HG03565 (cell line): ENCODE measurements at regions not wholly inside any gene's neighbourhood (a gene's known extent, or its start where the extent isn't known, plus 50 kb on each side); places are given as distances from the start of the nearest gene placed in this dataset.

Experiments used
- ATAC-seq: cut with Tn5 transposase; IDR thresholded peaks from one replicate; pipeline ENCODE4 v1.9.1; 2021; ENCODE audit warnings: mild to moderate bottlenecking, moderate library complexity; ENCODE audit not compliant: unreplicated experiment

DNA sequence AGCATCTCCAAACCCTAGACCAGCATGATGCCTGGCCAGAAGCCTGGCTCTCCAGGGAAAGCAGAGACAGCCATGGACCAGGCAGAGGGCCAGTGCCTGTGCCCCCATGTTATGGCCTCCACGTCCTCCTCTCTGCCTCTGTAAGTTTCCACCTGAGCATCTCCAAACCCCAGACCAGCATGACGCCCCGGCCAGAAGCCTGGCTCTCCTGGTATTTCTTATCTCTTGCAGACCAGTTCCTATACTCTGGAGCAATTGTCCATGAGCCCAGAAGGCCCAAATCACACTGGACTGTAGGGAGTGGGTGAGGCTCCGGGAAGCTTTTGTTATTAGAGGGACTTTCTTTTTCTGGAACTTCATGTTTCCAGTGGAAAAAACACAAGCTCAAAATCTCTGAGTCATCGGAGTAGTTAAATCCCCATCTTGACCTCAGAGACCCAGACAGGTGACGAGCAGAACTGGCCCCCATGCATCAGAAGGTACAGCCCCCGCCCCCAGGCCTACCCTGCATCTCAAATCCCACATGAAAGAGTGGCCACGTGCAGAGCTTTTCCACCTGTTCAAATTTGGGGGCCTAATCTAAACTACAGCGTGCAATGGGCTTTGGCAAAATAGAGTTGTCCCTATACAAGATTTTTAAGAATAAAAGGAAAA, 110.2 kb upstream of the FOXQ1 start:
- no peak for ATAC-seq

DNA sequence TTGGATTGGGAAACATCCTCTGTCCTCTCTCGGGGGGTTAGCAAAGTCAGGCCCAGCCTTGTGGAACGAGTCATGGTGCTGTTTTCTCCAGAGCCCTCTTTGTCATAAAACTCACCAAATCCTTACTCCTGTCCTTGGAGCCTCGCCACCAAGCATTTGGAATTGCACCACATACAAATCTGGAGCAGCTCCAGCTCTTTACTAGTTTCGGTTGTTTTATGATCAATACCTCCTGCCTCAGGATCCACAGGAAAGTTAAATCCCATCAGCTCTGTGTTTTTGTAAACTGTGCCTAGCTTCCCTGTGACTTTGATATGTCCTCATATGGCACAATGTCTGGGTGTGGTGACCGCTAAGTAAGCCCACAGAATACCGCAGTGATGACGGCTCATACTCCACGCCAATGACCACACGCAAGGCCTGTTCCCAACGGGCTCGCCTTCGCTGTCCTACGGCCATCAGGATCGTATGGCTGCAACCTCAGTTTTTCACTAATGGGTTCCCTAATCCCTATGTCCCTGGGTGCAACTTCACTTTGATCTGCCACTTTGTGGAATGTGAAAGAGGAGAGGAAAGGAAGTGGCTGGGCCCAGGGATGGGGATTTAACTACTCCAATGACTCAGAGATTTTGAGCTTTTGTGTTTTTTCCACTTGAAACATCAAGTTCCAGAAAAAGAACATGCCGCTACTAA, 111.3 kb upstream of the FOXQ1 start:
- ATAC-seq, result no peak

DNA sequence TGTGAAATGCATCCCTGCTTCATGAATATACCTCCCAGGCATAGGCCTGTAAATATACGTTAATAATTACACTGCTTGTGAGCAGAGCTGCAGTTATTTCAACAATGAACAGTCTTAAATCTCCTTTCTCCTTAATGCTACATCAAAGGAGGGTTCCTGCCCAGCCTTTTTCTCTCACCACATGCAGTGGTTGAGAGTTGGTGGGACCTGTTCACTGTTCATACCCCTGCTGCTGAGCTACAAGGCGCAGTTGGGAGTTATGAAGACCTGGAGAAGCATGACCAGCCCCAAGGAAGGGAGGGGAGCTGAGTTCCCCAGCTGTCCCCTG, 111.9 kb upstream of the FOXQ1 start:
- no peak for ATAC-seq

DNA sequence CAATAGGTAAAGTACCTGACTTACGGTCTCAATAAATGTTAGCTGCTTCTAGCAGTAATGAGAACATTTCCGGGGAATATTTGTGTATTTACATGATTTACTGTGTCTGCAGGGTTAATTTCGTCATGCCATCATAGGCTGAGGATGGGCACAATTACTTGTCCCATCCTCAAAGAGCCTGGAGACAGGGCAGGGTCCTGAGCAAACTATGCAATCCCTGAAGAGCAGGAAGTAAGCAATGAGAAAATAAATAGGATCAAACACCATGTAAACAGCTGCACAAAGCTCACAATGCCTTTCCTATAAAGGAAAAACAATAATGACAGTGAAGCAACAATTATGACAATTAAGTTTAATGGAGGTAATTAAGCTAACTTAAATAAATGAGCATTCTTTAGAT, 114.6 kb upstream of the FOXQ1 start:
- ATAC-seq, result no peak

DNA sequence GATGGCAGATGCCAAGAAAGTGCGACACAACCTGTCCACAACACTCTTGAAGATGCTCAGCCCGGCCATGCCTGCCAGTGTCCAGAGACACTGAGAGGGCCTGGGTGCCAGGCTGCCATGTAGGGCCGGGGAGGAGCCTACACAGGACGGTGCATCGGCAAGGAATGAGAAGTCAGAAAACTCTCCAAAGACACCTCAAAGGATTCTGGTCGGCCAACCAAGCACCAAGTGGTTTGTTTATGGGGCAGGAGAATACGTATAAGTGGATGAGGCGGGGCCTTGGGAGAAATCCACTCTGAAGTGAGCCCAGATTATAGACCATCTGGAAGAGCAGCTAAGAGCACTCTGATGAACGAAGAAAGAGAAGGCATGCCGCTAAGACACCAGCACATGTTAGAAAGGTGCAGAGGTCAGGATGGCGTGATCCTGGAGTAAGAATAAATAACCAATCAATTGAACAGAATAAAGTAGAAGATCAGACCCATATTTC, 120.7 kb upstream of the FOXQ1 start:
- no peak for ATAC-seq

DNA sequence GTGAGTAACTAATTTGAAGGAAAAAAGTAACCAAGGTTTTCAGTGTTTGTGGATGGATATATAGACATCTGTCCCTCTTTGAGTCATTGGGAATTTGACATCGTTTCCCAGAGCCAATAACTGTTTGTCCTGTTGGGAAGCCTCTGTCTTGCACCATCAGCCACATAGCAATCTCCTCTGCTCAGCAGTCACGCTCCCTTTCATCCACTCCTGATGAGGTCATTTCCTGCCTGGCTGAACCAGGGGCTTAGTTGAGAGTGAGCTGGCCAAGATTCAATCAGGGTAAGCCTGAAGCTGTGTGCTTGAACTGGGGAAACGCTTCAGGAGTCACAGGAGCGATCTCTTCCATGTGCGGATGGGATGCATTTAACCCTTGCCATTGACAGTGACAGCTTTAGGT, 121.5 kb upstream of the FOXQ1 start:
- no peak for ATAC-seq

DNA sequence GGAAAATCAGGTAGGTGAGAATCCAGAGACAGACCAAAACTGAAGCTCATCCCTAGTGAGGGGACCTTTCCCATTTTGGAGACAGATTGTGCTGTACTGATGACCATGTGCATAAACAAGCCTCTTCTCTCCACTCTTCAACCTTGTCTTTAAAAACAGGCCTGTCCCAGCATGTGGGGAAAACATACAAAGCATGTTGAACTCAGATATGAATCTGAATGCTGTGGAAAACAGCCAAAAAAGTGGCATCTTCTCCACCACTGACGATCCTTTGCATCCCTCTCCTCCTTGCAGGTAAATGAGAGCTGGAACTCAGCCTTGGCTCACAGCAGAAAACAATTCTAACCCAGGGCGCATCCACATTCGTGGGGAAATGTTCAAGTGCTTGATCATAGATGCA, 123.7 kb upstream of the FOXQ1 start:
- no peak for ATAC-seq

DNA sequence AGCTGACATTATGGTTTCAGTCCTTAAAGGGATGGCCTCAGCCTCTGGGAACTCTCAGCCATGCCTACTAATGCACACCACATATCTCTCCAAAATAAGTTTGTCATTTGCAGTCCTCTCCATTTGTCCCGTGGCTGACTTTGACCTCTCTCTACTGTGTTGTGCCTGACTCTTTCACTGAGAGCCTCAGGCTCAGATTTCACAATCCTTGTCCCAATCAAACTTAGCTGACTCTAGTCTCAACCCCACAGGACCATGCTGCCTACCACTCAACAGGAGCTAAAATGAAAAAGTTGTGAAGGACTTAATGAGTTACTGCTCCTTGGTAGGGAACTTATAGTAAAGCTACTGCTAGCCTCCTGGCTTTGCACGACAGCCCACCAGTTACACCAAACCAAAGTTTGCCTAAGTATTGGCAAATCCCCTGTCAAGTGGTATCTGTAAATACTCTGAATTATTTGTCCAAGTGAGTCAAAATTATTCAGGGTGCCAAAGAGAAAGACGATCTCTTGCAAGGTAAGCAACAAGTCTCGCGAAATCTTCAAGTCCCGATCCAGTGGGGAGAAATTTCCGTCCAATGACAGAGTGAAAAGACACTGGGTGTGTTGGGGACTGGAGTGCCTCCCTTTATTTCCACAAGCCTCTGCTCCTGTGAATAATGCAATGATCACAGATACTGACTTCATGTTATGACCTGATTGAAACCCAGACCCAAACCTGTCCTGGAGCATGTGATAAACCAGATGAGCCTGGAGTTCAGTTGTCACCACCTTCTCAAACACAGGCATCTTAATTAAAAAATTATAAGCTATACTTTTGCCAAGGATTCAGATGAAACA, 124.4 kb upstream of the FOXQ1 start:
- no peak for ATAC-seq

DNA sequence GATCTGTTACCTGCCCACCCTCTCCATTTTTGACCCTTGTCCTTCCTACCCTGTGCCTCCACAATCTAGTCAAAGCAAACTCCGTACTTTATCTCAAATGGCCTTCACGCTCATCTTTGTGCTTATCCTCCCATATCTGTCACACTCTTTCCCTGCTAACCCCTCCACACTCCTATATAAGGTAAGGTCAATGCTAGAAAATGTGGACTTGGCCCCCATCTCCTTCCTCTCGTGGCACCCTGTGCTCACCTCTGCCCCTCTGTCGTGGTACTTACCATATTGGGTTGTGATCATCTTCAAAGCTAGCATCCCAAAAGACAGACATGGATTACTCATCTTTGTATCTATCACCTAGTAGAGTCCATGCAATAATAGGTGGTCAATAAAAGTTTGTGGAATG, 127.6 kb upstream of the FOXQ1 start:
- ATAC-seq, result no peak

DNA sequence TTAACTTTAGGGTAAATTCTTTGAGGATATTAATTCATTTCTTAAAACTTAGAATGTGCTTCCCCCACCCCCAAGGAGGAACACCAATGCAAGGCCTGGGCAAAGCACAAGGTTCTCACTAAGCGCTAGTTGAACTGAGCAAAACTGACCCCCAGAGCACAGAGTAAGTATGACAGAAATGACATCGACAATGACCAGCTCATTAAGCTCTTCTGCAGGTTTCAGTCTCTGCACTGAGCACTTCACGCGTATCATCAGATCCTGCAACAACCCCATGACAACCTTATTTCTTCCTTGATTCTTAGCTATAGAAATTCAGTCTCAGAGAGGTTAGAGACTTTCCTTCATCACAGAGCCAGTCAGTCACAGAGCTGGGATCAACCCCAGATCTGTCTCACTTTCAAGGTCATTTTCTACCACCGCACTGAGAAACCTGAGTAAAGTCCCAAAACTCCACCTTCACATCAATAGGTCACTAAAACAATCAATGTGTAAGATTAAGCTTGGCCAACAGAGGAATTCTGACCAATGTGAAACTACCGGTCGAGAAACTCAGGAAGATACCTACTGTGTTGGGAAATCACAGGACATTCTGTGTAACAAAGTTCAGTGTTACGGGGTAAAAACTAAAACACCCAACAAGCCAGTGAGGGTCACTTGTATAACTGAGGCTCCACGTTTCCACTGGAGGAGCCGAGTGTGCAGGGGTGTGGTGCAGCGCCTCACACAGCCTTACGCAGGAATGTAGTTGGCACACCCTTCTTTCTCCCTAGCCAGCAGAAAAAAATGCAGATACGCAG, 129.0 kb upstream of the FOXQ1 start:
- ATAC-seq, result no peak

DNA sequence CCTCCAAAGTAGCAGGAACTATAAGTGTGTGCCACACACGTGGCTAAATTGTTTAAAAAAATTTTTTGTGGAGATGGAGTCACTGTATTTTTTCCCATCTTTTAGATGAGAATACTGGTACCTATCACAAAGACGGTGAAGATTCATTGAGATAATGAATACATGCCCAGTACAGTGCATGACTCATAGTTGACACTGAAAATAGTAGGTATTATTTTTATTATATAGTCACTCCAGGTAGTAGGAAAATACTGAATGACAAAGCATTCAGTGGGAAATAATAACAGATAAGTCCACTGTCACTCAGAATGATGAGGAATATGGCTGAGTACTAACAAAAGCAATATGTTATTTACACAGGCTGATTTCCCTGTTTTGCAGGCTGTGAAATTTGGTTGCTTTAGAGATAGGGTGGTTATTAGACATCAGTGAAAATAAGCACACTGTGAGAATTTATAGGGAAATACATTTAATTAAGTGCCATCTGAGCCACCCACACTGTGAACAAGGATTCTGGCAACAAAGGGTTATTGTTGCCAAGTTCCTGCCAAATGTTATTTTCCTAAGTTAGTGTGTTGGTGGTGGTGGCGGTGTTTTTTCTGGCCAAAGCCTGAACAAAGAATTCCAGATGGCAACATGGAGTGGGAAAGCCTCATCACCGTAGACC, 129.8 kb upstream of the FOXQ1 start:
- no peak for ATAC-seq

DNA sequence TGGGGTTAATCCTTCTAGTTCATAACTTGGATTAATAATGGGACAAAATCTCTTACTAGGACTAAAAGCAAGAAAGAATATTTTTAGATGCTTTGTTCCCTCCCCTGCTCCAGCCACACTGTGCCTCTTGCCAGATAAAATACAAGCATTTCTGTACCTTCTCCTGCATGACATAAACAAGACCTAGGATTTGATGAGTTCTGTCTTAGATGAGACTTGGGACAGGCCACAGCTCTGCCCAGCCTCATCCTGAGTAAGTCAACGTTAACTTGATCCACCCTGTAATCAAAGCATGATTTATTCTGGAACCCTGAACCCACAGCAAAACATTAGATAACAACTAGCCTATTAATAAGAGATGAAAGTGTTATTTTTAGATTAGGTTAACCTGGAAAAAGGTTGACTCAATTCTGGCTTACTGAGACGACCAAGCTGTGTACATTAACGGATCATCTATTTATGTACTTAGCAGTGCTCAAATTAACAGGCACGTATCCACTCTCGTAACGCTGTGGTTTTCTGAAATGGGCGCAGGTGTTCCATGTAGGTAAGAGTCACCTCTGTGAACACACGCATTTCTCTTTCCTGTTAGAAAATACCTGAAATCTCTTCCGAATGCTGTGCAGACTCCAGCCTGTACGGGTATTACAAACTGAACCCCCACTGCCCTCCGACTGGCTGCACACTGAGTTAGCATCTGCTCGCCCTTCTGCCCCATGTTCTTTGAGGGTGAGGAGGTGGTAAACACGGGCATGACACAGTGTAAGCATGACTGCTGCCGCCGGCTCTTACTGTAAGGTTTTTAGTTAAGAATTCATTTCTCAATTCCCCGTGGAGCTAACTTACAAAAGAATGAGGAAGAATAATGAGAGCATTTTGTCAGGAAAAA, 132.1 kb upstream of the FOXQ1 start:
- ATAC-seq, result no peak

DNA sequence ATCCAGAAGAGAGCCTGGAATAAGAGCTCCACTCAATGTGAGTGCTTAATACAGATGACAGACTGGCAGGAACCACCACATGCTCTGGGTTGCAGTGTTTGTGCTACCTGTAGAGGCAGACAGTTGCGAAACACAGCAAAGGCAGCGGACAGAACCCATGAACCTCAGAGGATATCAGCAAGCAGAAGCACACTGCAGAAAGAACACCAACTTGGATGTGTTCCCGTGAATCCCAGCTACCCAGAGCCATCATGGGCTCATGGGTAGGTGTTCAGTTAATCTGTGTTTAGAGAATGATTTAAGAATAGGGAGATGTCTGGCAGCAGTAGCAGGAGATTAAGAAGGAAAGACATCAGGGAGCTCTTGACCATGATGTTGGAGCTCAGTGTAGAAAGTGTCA, 133.3 kb upstream of the FOXQ1 start:
- ATAC-seq, result no peak

DNA sequence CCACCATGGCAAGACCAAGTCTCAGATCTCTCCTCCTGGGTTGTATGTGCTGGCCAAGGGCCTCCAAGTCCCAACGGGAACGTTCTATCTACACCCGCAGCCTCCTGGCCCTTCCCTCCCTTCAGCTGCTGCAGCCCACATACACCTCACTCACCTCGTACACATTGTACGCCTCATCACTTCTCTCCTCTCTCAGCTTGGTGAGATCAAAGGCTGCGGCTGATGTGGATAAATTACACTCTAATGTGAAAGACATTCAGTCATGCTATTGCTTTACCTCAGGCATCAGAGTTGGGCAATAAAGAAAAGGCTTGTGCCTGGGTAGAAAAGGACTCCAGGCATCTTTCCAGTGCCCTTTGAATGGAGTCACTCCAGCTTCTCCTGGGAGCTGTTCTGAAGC, 135.3 kb upstream of the FOXQ1 start:
- no peak for ATAC-seq

DNA sequence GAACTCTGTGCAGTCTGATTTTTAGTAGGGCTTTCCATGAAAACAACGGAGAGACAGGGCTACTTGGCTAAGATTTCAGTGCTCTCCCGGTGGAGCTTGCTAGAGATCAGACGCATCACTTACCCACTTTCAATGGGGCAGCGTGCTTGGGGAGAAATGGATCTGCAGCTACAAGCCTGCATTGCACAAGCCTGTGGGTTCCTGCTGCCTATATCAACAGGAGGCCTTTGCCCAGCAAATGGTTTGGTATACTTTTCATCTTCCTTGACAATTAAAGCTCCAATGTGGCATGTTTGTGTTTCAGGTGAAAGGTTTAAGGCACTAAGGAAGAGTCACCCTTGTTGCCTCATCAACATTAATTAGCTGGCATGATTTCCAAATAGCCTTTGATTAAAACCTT, 136.0 kb upstream of the FOXQ1 start:
- no peak for ATAC-seq

DNA sequence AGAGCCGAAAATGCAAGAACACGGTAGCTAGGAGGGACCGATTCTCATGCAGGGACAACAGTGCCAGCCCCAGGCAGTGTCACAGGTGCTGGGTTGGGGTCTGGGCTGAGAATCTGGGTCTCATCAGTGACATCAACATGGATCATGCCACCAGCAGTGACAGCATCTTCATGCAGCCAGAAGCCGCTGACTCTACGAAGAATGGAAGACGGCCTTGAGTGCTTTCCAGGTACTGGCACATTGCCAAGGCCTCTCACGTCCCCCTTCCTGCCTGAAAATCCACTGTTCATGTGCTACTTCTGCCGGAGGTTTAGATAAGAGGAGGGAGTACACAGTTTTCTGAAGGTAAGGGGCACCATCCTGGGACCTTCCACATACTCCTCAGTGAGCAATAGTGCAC, 141.1 kb upstream of the FOXQ1 start:
- ATAC-seq, result no peak

DNA sequence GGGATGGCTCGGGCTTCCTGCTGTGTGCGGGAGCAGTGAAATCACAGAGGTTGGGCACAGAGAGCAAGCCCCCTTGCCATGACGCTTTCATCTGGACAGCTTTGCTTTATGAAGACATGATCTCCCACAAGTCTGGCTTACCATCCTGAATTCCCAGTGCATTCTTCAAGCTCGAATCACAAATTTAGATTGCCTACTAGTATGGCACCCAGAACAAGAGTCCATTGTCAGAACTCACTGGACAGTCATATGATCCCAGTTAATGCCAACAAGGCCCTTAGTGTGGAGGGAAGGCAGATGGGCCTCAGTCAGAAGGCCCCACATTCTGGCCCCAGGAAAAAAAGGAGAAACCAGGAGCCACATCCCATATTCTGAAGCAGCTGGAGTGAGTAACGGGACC, 147.3 kb upstream of the FOXQ1 start:
- ATAC-seq, result no peak

DNA sequence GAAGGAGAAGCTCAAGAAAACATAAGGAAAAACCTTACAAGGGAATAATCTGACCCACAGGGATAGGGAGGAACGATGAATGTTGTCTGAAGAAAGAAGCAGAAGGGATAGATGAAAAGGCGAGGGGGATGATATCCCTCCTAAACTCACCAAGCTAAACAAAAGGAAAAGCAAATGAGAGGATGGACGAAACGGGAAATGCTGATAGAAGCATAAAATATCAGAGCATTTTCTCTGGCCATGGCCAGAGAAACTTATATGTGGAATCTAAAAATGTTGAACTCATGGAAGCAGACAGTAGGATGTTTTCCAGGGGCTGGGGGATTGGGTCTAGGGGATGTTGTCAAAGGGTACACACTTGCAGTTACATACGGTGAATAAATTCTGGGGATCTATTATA, 148.4 kb upstream of the FOXQ1 start:
- ATAC-seq, result no peak

DNA sequence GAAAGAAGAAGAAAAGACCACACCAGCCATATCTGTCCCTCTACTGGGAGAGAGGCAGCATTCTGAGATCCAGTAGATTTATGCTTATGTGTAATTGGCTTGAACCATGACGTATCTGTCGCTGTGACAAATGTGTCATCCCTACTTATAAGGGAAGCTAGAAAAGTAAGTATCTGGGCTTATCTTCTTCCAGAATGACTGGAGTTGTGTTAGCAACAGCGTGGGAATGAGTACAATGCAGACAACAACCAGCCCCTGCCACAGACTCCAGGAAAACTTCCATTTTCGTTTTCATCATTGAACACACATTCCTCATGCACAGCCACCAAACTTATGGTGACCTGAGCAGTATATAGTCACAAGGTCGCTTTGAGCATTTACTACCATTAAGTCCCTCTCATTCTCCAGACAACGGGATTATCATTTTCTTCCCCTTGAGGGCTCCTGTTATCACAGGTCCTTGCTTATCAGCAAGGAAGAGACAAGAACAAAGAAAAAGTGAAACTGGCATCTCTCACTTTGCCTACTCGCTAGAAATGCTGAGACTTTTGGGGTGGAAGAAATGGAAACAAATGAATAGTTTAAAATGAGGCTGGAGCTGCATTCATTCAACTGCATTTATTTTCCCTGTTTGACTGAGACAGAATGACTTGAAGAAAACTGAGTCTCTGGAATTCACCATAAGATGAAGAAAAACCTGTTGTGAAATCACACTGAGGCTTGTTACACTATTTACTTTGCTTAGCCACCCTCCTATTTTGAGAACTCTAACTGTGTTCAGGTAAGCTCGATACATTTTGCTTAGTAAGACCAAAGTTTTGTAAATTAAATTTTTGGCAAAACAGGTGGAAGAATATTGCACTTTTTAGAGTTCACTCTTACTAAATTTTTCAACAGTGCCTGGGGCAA, 149.3 kb upstream of the FOXQ1 start:
- ATAC-seq, result no peak
